ENCODE measurements at regions not wholly inside any gene's neighbourhood (a gene's known extent, or its start where the extent isn't known, plus 50 kb on each side); places are given as distances from the start of the nearest gene placed in this dataset.

DNA sequence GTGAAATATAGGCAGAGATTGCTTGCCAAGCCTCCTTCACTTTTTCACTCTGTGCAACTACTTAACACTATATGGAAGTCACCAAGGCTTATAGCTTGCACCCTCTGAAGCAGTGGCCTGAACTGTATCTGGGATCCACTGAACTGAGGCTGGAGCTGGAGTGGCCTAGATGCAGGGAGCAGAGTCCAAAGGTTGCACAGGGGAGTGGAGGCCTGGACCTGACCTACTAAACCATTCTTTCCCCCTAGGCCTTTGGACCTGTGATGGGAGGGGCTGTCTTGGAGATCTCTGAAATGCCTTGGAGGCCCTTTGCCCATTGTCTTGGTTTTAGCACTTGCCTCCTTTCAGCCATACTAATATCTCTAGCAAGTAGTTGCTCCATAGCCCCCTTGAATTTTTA lies 57.5 kb downstream of the P2RY1 start (continued):
- TF ChIP-seq ZNF462 (CRISPR knock-in tag; IDR thresholded peaks at IDR 0.05): no peak

GRCh38 chr3:152893647-152894046 lies 58.7 kb downstream of the P2RY1 start:
- ATAC-seq: no peak
- TF ChIP-seq POLR2AphosphoS5 (IDR thresholded peaks at IDR 0.05; ENCODE audit: low read depth) (no peak), ZNF462 (CRISPR knock-in tag; IDR thresholded peaks at IDR 0.05) (no peak), ETS1 (IDR thresholded peaks at IDR 0.05) (no peak), ZNF114 (CRISPR knock-in tag; IDR thresholded peaks at IDR 0.05) (no peak), EZH2 (IDR thresholded peaks at IDR 0.05; ENCODE audit: low read depth, unreplicated experiment) (no peak), CREB1 (CRISPR knock-in tag; IDR thresholded peaks at IDR 0.05; ENCODE audit: low read depth) (no peak), JUNB (IDR thresholded peaks at IDR 0.05; ENCODE audit: unreplicated experiment) (no peak), NANOG (IDR thresholded peaks at IDR 0.05; ENCODE audit: borderline replicate concordance) (no peak)

More at GRCh38 chr3:152893647-152894046, 58.7 kb downstream of the P2RY1 start:
- H3K4me1 ChIP-seq (ENCODE audit: insufficient read depth): no peaks in the 10 kb centered on the region
- Mint-ChIP-seq H3K27ac (no peak overlapping the region), H3K4me1 (no peaks in the 10 kb centered on the region), H3K4me3 (no peak overlapping the region), H3K27me3 (ENCODE audit: insufficient read depth, low read depth, poor library complexity) (no peaks in the 10 kb centered on the region), H3K9me3 (peaks cover 5% of the 10 kb centered on the region; the same call in 1 of the 3 replicates), H3K36me3 (ENCODE audit: low read depth) (no peaks in the 10 kb centered on the region)
- H3F3A ChIP-seq (replicated peaks; ENCODE audit: low read depth): no peaks in the 10 kb centered on the region
- H3K4me3 ChIP-seq: no peak overlapping the region
- DNase-seq (ENCODE audit: low spot score): no peak
- no peak overlapping the region for H2AFZ ChIP-seq
- H3K27me3 ChIP-seq (ENCODE audit: insufficient read depth): no peaks in the 10 kb centered on the region
- no peaks in the 10 kb centered on the region for H3K36me3 ChIP-seq (ENCODE audit: insufficient read depth)
- no peak overlapping the region for H3K27ac ChIP-seq (ENCODE audit: low read depth)
- H3K9me2 ChIP-seq (ENCODE audit: insufficient read depth): peaks cover 10% of the 10 kb centered on the region
- no peak overlapping the region for H3K4me2 ChIP-seq
- H4K20me1 ChIP-seq (replicated peaks; ENCODE audit: insufficient read depth): no peaks in the 10 kb centered on the region
- H3K79me2 ChIP-seq (replicated peaks; ENCODE audit: insufficient read depth): no peaks in the 10 kb centered on the region

All from GM23338 (cell line).